Memory B cell (primary cell): ENCODE measurements at regions not wholly inside any gene's neighbourhood (a gene's known extent, or its start where the extent isn't known, plus 50 kb on each side); places are given as distances from the start of the nearest gene placed in this dataset.
A peak's percentile ranks its signal among the peaks of the same experiment; 100 is the strongest.

ENCODE experiments used
- ATAC-seq: fragments of 150-1000 bp; cut with Tn5 transposase; 2 replicates; pipeline ENCODE4 v1.10.0; 2021; ENCODE audit warnings: low read depth, mild to moderate bottlenecking, moderate library complexity
- DNase-seq, 2 donors: peaks; one replicate each; pipeline ENCODE4 v3.0.0; 2022; ENCODE audit warnings: low spot score in 2 of 2
- H3K27ac Mint-ChIP-seq: one replicate; pipeline ENCODE4 v1.8.0; 2022; ENCODE audit warnings: mild to moderate bottlenecking, moderate library complexity, mixed read lengths
- H3K27me3 Mint-ChIP-seq: one replicate; pipeline ENCODE4 v1.8.0; 2022; ENCODE audit warnings: mixed read lengths
- H3K36me3 Mint-ChIP-seq: one replicate; pipeline ENCODE4 v1.8.0; 2022; ENCODE audit warnings: mild to moderate bottlenecking, mixed read lengths
- H3K4me1 Mint-ChIP-seq: one replicate; pipeline ENCODE4 v1.8.0; 2022; ENCODE audit warnings: mixed read lengths
- H3K4me3 Mint-ChIP-seq: one replicate; pipeline ENCODE4 v1.8.0; 2022; ENCODE audit warnings: mild to moderate bottlenecking, moderate library complexity, mixed read lengths
- H3K9me3 Mint-ChIP-seq: one replicate; pipeline ENCODE4 v1.8.0; 2022; ENCODE audit warnings: mixed read lengths

GRCh38 chr3:88209356-88209755 lies 59.6 kb downstream of the C3orf38 start:
- ATAC-seq (no peak), DNase-seq (no peak)
- no peaks in the 10 kb centered on the region for H3K36me3 Mint-ChIP-seq
- H3K27ac Mint-ChIP-seq = no peak overlapping the region
- peaks cover 3% of the 10 kb centered on the region for H3K27me3 Mint-ChIP-seq
- H3K9me3 Mint-ChIP-seq = peaks cover 1% of the 10 kb centered on the region
- H3K4me1 Mint-ChIP-seq = no peaks in the 10 kb centered on the region
- H3K4me3 Mint-ChIP-seq = no peak overlapping the region

- peaks cover 5% of the 10 kb centered on the region for H3K27me3 Mint-ChIP-seq
- no peak for ATAC-seq
- no peak for DNase-seq
Observed at GRCh38 chr3:88211096-88211890, 61.5 kb downstream of the C3orf38 start.

GRCh38 chr3:88219138-88219792 lies 69.5 kb downstream of the C3orf38 start:
- no peak overlapping the region for H3K27ac Mint-ChIP-seq
- H3K9me3 Mint-ChIP-seq = no peaks in the 10 kb centered on the region
- H3K36me3 Mint-ChIP-seq = no peaks in the 10 kb centered on the region
- no peak overlapping the region for H3K4me3 Mint-ChIP-seq
- DNase-seq (peak; percentile 27 to 30), ATAC-seq (peak; percentile 87)
- H3K4me1 Mint-ChIP-seq = peaks cover 7% of the 10 kb centered on the region
- peaks cover 2% of the 10 kb centered on the region for H3K27me3 Mint-ChIP-seq

More at GRCh38 chr3:88211096-88211890, 61.5 kb downstream of the C3orf38 start:
- no peak overlapping the region for H3K4me3 Mint-ChIP-seq
- peaks cover under 1% of the 10 kb centered on the region for H3K9me3 Mint-ChIP-seq
- H3K27ac Mint-ChIP-seq = no peak overlapping the region
- no peaks in the 10 kb centered on the region for H3K4me1 Mint-ChIP-seq
- H3K36me3 Mint-ChIP-seq = no peaks in the 10 kb centered on the region

GRCh38 chr3:88220126-88220525 lies 70.4 kb downstream of the C3orf38 start:
- ATAC-seq (no peak), DNase-seq (no peak)
- Mint-ChIP-seq H3K27me3 (peaks cover 1% of the 10 kb centered on the region), H3K27ac (no peak overlapping the region), H3K4me1 (peaks cover 7% of the 10 kb centered on the region), H3K4me3 (no peak overlapping the region), H3K36me3 (no peaks in the 10 kb centered on the region), H3K9me3 (no peaks in the 10 kb centered on the region)

GRCh38 chr3:88221726-88222125 lies 72.0 kb downstream of the C3orf38 start:
- DNase-seq = no peak
- Mint-ChIP-seq H3K27ac (no peak overlapping the region), H3K9me3 (no peaks in the 10 kb centered on the region), H3K36me3 (no peaks in the 10 kb centered on the region), H3K4me3 (no peak overlapping the region), H3K27me3 (no peaks in the 10 kb centered on the region), H3K4me1 (peaks cover 7% of the 10 kb centered on the region)
- ATAC-seq = no peak

GRCh38 chr3:88222343-88222742 lies 72.6 kb downstream of the C3orf38 start:
- no peak for ATAC-seq

GRCh38 chr3:88225326-88226008 lies 75.7 kb downstream of the C3orf38 start:
- ATAC-seq = no peak

More at GRCh38 chr3:88222343-88222742, 72.6 kb downstream of the C3orf38 start:
- no peaks in the 10 kb centered on the region for H3K27me3 Mint-ChIP-seq
- no peaks in the 10 kb centered on the region for H3K36me3 Mint-ChIP-seq
- peaks cover 7% of the 10 kb centered on the region for H3K4me1 Mint-ChIP-seq
- no peak overlapping the region for H3K4me3 Mint-ChIP-seq
- no peaks in the 10 kb centered on the region for H3K9me3 Mint-ChIP-seq
- H3K27ac Mint-ChIP-seq = no peak overlapping the region
- no peak for DNase-seq

GRCh38 chr3:88226910-88227309 lies 77.2 kb downstream of the C3orf38 start:
- no peak overlapping the region for H3K4me3 Mint-ChIP-seq
- no peak for ATAC-seq

More at GRCh38 chr3:88225326-88226008, 75.7 kb downstream of the C3orf38 start:
- Mint-ChIP-seq H3K27me3 (no peaks in the 10 kb centered on the region), H3K4me3 (no peak overlapping the region), H3K4me1 (peaks cover 3% of the 10 kb centered on the region), H3K36me3 (no peaks in the 10 kb centered on the region), H3K9me3 (no peaks in the 10 kb centered on the region), H3K27ac (no peak overlapping the region)
- DNase-seq = no peak

GRCh38 chr3:88230638-88231037 lies 80.9 kb downstream of the C3orf38 start:
- Mint-ChIP-seq H3K27me3 (no peaks in the 10 kb centered on the region), H3K9me3 (no peaks in the 10 kb centered on the region), H3K36me3 (no peaks in the 10 kb centered on the region), H3K4me3 (no peak overlapping the region), H3K27ac (no peak overlapping the region), H3K4me1 (no peaks in the 10 kb centered on the region)
- DNase-seq = no peak
- no peak for ATAC-seq

More at GRCh38 chr3:88226910-88227309, 77.2 kb downstream of the C3orf38 start:
- H3K9me3 Mint-ChIP-seq = no peaks in the 10 kb centered on the region
- H3K4me1 Mint-ChIP-seq = peaks cover 2% of the 10 kb centered on the region
- no peak overlapping the region for H3K27ac Mint-ChIP-seq
- no peaks in the 10 kb centered on the region for H3K36me3 Mint-ChIP-seq
- no peaks in the 10 kb centered on the region for H3K27me3 Mint-ChIP-seq
- DNase-seq = no peak

- Mint-ChIP-seq H3K27ac (no peak overlapping the region), H3K27me3 (no peaks in the 10 kb centered on the region), H3K4me1 (no peaks in the 10 kb centered on the region), H3K4me3 (no peak overlapping the region), H3K36me3 (no peaks in the 10 kb centered on the region), H3K9me3 (no peaks in the 10 kb centered on the region)
- DNase-seq (no peak), ATAC-seq (no peak)
Observed at GRCh38 chr3:88231207-88231606, 81.4 kb downstream of the C3orf38 start.

- H3K27me3 Mint-ChIP-seq = no peaks in the 10 kb centered on the region
- no peak overlapping the region for H3K4me3 Mint-ChIP-seq
- ATAC-seq (no peak), DNase-seq (no peak)
- no peak overlapping the region for H3K27ac Mint-ChIP-seq
- no peaks in the 10 kb centered on the region for H3K9me3 Mint-ChIP-seq
- H3K36me3 Mint-ChIP-seq = no peaks in the 10 kb centered on the region
- H3K4me1 Mint-ChIP-seq = no peaks in the 10 kb centered on the region
Observed at GRCh38 chr3:88231632-88232031, 81.9 kb downstream of the C3orf38 start.

GRCh38 chr3:88235102-88235501 lies 85.3 kb downstream of the C3orf38 start:
- Mint-ChIP-seq H3K9me3 (no peaks in the 10 kb centered on the region), H3K4me1 (no peaks in the 10 kb centered on the region), H3K27me3 (no peaks in the 10 kb centered on the region), H3K4me3 (no peak overlapping the region), H3K36me3 (no peaks in the 10 kb centered on the region), H3K27ac (no peak overlapping the region)
- ATAC-seq (no peak), DNase-seq (no peak)

- ATAC-seq (no peak), DNase-seq (no peak)
- Mint-ChIP-seq H3K27ac (no peak overlapping the region), H3K4me1 (no peaks in the 10 kb centered on the region), H3K36me3 (no peaks in the 10 kb centered on the region), H3K4me3 (no peak overlapping the region), H3K9me3 (peaks cover 2% of the 10 kb centered on the region), H3K27me3 (no peaks in the 10 kb centered on the region)
Observed at GRCh38 chr3:88239870-88240269, 90.1 kb downstream of the C3orf38 start.

- no peaks in the 10 kb centered on the region for H3K4me1 Mint-ChIP-seq
- no peak for ATAC-seq
Observed at GRCh38 chr3:88248658-88249057, 98.9 kb downstream of the C3orf38 start.

More at GRCh38 chr3:88248658-88249057, 98.9 kb downstream of the C3orf38 start:
- no peak overlapping the region for H3K27ac Mint-ChIP-seq
- peaks cover 3% of the 10 kb centered on the region for H3K27me3 Mint-ChIP-seq
- DNase-seq = no peak
- no peaks in the 10 kb centered on the region for H3K36me3 Mint-ChIP-seq
- H3K9me3 Mint-ChIP-seq = peaks cover under 1% of the 10 kb centered on the region
- H3K4me3 Mint-ChIP-seq = no peak overlapping the region
